ENCODE measurements at regions not wholly inside any gene's neighbourhood (a gene's known extent, or its start where the extent isn't known, plus 50 kb on each side); places are given as distances from the start of the nearest gene placed in this dataset.
"Not testable (repeated sequence)": the region's sequence is repeated elsewhere in the genome, so short reads cannot be mapped to it uniquely, and the experiment has no call there.

- TF ChIP-seq CTCF (IDR thresholded peaks at IDR 0.05; ENCODE audit: unreplicated experiment), result no peak
- CTCF ChIA-PET, result no interaction called here
- Mint-ChIP-seq H3K9me3 (ENCODE audit: unreplicated experiment) (peaks cover 2% of the 10 kb centered on the region), H3K4me3 (ENCODE audit: unreplicated experiment) (no peak overlapping the region), H3K4me1 (ENCODE audit: insufficient read depth, unreplicated experiment) (no peaks in the 10 kb centered on the region), H3K36me3 (ENCODE audit: insufficient read depth, unreplicated experiment) (no peaks in the 10 kb centered on the region), H3K27me3 (ENCODE audit: insufficient read depth, unreplicated experiment) (no peaks in the 10 kb centered on the region), H3K27ac (ENCODE audit: low read depth, unreplicated experiment) (no peak overlapping the region)
- POLR2A ChIA-PET, result no interaction called here
- BruUV-seq (replicated peaks), result no TSS peak
- DNase-seq (ENCODE audit: unreplicated experiment), result no peak
- intact Hi-C loops (cut with micrococcal nuclease), result no loop called here
Measured at GRCh38 chr4:115529126-115529525, 415.7 kb upstream of the NDST4 start.

- H3K4me1 Mint-ChIP-seq (ENCODE audit: insufficient read depth, unreplicated experiment); POLR2A ChIA-PET; CTCF ChIA-PET; H3K27me3 Mint-ChIP-seq (ENCODE audit: insufficient read depth, unreplicated experiment); H3K4me3 Mint-ChIP-seq (ENCODE audit: unreplicated experiment); DNase-seq (ENCODE audit: unreplicated experiment); H3K36me3 Mint-ChIP-seq (ENCODE audit: insufficient read depth, unreplicated experiment); BruUV-seq (replicated peaks); H3K27ac Mint-ChIP-seq (ENCODE audit: low read depth, unreplicated experiment); intact Hi-C loops (cut with micrococcal nuclease): not testable (repeated sequence)
- H3K9me3 Mint-ChIP-seq (ENCODE audit: unreplicated experiment), result peaks cover 24% of the 10 kb centered on the region
Measured at GRCh38 chr4:115519476-115519875, 406.1 kb upstream of the NDST4 start.

- TF ChIP-seq CTCF (IDR thresholded peaks at IDR 0.05; ENCODE audit: unreplicated experiment), result no peak
- BruUV-seq (replicated peaks), result no TSS peak
- Mint-ChIP-seq H3K27ac (ENCODE audit: low read depth, unreplicated experiment) (no peak overlapping the region), H3K27me3 (ENCODE audit: insufficient read depth, unreplicated experiment) (no peaks in the 10 kb centered on the region), H3K4me3 (ENCODE audit: unreplicated experiment) (no peak overlapping the region), H3K4me1 (ENCODE audit: insufficient read depth, unreplicated experiment) (no peaks in the 10 kb centered on the region), H3K36me3 (ENCODE audit: insufficient read depth, unreplicated experiment) (no peaks in the 10 kb centered on the region), H3K9me3 (ENCODE audit: unreplicated experiment) (no peaks in the 10 kb centered on the region)
- intact Hi-C loops (cut with micrococcal nuclease), result no loop called here
- CTCF ChIA-PET, result no interaction called here
- no peak for DNase-seq (ENCODE audit: unreplicated experiment)
- POLR2A ChIA-PET, result interaction anchor here (0.7 kb wide), 1 partner anchor 247 kb away, joined by 3 read pairs; no protein-coding TSS in a partner anchor
Measured at GRCh38 chr4:115515772-115516171, 402.4 kb upstream of the NDST4 start.

- BruUV-seq (replicated peaks), result no TSS peak
- Mint-ChIP-seq H3K4me3 (ENCODE audit: unreplicated experiment) (no peak overlapping the region), H3K9me3 (ENCODE audit: unreplicated experiment) (no peaks in the 10 kb centered on the region)
Measured at GRCh38 chr4:115515366-115515765, 401.9 kb upstream of the NDST4 start.

More at GRCh38 chr4:115515366-115515765, 401.9 kb upstream of the NDST4 start:
- no peaks in the 10 kb centered on the region for H3K36me3 Mint-ChIP-seq (ENCODE audit: insufficient read depth, unreplicated experiment)
- ChIA-PET CTCF (no interaction called here), POLR2A (no interaction called here)
- no peak for DNase-seq (ENCODE audit: unreplicated experiment)
- no peaks in the 10 kb centered on the region for H3K4me1 Mint-ChIP-seq (ENCODE audit: insufficient read depth, unreplicated experiment)
- H3K27me3 Mint-ChIP-seq (ENCODE audit: insufficient read depth, unreplicated experiment), result no peaks in the 10 kb centered on the region
- no peak overlapping the region for H3K27ac Mint-ChIP-seq (ENCODE audit: low read depth, unreplicated experiment)
- intact Hi-C loops (cut with micrococcal nuclease), result no loop called here
- no peak for TF ChIP-seq CTCF (IDR thresholded peaks at IDR 0.05; ENCODE audit: unreplicated experiment)
